HL-60 (cell line): ENCODE measurements at regions not wholly inside any gene's neighbourhood (a gene's known extent, or its start where the extent isn't known, plus 50 kb on each side); places are given as distances from the start of the nearest gene placed in this dataset.

Experiments
- CTCF ChIP-seq: IDR thresholded peaks from one replicate; pipeline ENCODE4 v1.5.1; 2011; ENCODE audit warnings: low read length, control low read depth, inconsistent platforms; ENCODE audit not compliant: insufficient read depth
- POLR2AphosphoS5 ChIP-seq: IDR thresholded peaks from 2 replicates; pipeline ENCODE4 v1.6.1; 2012; ENCODE audit warnings: low read depth
- REST ChIP-seq: IDR thresholded peaks from 2 replicates; pipeline ENCODE4 v1.6.1; 2012; ENCODE audit warnings: low read depth; ENCODE audit not compliant: insufficient replicate concordance
- SPI1 ChIP-seq: IDR thresholded peaks from 2 replicates; pipeline ENCODE4 v1.6.1; 2012; ENCODE audit warnings: low read depth, mild to moderate bottlenecking, borderline replicate concordance

GRCh38 chr9:80954521-80954920, 734.8 kb downstream of the TLE1 start:
- TF ChIP-seq CTCF (no peak), REST (no peak), POLR2AphosphoS5 (no peak), SPI1 (no peak)
